OCI-LY1 (cell line): ENCODE measurements at regions not wholly inside any gene's neighbourhood (a gene's known extent, or its start where the extent isn't known, plus 50 kb on each side); places are given as distances from the start of the nearest gene placed in this dataset.

Source experiments
- CTCF ChIP-seq: fragments of 200-600 bp; sonication (generic), shearing (Covaris generic); IDR thresholded peaks from 2 replicates; pipeline ENCODE4 v1.5.1; 2017; ENCODE audit warnings: mild to moderate bottlenecking, antibody characterized with exemption, low read length, moderate library complexity, mixed read lengths
- EZH2 ChIP-seq: fragments of 200-600 bp; sonication (generic), shearing (Covaris generic); IDR thresholded peaks from 2 replicates; pipeline ENCODE4 v1.8.0; 2017; ENCODE audit warnings: borderline replicate concordance, mixed run types, mild to moderate bottlenecking, antibody characterized with exemption, low read length, moderate library complexity, mixed read lengths

GRCh38 chr2:180677930-180678624 is 302.3 kb upstream of the UBE2E3 start:
- TF ChIP-seq CTCF (no peak), EZH2 (no peak)
